Anterior cingulate cortex (tissue), 58 donors: ENCODE measurements at regions not wholly inside any gene's neighbourhood (a gene's known extent, or its start where the extent isn't known, plus 50 kb on each side); places are given as distances from the start of the nearest gene placed in this dataset.
"Not testable (repeated sequence)": the region's sequence is repeated elsewhere in the genome, so short reads cannot be mapped to it uniquely, and the experiment has no call there.

Experiments
- DNase-seq, 58 donors: peaks; one replicate each; lab custom pipeline; 2025; lab: John Stamatoyannopoulos, UW

DNA sequence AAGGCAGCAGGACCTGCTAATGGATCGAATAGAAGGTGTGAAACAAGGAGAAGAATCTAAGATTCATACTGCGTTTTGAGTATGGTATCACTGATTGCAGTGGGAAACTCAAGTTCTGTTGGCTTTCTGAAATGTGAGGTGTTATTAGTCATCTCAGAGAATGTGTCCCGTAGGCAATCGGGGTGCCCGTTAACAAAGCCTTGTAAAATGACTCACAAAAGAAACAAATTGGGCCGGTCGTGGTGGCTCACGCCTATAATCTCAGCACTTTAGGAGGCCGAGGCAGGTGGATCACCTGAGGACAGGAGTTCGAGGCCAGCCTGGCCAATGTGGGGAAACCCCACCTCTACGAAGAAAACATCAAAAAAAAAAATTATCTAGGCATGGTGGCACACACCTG lies 118.2 kb upstream of the C7orf33 start:
- no peak for DNase-seq

DNA sequence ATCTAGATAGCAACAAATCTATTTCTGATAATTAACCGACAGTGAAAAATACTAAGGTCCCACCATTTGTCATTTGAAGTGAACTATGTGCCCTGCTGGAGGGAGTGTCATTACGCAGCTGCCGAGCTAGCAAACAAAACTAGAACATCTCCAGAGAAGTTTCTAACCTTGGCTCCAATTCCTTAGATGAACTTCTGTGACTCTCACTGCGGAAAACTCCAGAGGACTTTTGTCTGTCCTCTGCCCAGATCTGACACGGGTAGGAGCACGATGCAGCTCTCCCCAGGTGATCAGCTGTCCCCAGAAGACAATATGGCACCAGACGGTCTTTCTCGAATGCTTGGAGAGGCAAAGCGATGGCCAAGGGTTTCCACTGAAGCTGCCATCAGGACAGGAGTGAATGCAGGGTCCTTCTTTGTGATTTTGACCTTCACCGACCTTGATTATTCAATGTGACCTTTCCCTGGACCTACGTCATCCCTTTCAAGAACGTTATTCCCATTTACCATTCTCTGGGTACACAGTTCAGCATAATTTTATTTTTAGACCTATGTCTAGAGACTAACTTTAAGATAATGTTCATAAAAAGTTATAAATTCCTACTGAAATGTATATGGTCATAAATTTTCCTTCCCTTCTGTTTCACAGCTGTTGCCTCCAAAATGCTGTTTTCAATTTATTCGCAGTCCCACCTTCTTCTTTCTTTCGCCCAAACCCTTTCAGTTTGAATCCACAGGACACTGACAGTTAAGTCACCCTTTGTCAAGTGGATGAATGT lies 116.7 kb upstream of the C7orf33 start:
- DNase-seq = no peak

DNA sequence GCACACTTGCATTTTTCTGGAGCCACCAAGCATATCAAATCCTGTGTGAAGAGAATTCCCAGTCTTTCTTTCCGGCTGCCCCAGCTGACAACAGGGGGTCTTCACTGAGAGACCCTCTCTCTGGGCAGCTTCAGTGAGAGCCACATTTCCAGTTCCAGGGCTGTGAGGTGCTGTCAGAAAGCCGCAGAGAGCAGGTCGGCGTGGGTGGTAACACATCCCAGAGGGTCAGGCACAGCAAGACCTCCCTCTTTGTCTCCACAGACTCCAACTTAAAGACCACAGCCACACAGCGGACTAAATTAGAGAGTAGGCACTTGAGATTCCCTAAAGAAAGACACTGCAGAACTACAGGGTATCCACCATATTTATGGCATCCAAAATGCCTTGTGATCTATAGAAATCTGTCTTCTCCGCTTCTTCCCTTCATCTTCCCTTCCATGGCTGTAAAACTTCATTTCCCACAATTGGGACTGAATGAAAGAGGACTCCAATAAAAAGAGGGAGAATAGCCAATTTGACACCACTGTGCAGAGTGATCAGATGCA lies 116.0 kb upstream of the C7orf33 start:
- no peak for DNase-seq

DNA sequence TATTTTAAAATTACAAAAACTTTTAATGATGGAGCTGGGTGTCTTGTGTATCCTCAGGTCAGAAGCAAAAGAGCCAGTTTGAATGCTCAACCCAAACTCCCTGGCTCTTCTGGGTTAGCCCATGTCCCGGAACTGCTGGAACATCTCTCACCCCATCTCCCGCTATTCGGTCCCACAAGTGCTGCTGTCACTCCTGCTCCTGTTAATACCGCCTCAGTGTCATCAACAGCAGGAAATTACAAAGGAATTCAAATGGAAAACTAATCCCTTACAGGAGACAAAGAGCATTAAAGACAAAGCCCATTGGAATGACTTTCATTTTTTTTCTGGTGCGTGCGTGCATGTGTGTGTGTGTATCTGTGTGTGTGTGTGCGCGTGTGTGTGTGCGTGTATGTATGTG lies 112.0 kb upstream of the C7orf33 start:
- no peak for DNase-seq

DNA sequence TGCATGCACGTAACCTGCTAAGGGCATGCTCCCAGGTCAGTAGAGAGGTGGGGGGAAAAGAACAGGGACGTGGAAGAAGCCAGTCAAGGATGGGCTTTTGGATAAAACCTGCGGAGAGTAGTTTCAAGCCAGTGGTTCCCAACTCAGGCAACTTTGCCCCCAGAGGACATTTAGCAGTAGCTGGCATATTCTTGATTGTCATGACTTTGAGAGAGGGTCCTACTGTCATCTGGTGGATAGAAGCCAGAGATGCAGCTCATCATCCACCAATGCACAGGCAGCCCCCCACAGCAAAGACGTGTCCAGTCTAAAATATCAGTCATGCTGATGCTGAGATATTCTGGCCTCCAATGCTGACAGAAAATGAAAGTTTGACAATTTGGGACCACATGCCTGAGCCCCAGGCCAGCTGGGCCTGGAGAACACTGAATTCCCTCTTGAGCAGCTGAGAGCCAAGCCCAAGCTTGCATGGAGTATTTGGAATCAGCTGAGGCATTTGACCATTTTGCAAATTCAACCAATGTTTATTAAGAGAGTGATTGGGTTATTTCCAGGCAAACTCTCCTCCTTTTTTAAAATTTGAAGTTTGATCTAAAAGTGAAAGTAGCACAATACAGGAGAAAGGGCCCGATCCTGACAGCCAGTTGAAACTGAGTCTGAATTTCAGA lies 110.0 kb upstream of the C7orf33 start:
- DNase-seq = no peak

DNA sequence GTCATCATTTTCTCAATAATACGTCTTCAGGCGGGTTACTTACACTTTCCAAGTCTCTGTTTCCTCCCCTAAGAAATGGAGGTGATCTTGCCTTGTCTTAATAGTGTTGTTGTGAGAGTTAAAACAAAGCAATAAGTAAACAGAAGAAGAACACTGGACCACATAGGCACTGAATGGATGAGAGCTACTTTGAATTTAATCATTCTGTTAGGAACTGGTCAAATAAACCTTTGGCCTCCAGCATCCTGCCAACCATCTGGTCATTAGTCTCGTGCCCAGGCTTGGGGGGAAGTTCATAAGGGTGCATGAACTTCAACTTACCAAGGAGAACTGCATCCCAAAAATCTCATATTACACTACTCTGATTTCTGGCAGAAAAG lies 109.4 kb upstream of the C7orf33 start:
- no peak for DNase-seq

DNA sequence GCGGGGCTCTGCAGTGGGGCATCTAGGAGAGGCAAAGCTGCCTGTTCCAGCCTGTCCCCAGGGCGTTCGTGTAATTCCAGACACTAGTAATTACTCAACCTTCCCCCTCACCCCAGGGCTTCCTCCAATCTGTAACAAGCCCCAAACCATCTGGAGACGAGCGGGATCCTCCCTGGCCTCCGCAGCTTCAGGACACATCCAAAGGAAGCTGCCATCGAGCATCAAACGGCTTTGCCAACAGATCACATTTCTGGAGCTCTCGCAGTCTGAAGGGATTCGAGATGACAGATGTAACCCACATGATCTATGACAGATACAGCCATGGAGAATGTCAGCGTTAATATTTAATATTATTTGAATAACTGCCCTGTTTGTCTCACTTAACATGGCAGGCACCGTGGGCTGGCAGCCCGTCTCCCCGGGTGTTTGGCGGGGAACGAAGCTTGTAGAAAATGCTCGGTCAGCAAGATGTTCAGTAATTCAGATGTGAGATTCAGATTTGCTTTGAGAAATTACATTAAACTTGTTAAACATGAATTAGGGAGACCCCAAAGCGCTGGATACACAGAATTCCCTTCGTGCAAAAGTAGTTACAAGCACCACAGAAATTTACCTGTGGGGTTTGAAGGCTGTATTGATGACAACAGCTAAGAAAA lies 108.5 kb upstream of the C7orf33 start:
- no peak for DNase-seq

DNA sequence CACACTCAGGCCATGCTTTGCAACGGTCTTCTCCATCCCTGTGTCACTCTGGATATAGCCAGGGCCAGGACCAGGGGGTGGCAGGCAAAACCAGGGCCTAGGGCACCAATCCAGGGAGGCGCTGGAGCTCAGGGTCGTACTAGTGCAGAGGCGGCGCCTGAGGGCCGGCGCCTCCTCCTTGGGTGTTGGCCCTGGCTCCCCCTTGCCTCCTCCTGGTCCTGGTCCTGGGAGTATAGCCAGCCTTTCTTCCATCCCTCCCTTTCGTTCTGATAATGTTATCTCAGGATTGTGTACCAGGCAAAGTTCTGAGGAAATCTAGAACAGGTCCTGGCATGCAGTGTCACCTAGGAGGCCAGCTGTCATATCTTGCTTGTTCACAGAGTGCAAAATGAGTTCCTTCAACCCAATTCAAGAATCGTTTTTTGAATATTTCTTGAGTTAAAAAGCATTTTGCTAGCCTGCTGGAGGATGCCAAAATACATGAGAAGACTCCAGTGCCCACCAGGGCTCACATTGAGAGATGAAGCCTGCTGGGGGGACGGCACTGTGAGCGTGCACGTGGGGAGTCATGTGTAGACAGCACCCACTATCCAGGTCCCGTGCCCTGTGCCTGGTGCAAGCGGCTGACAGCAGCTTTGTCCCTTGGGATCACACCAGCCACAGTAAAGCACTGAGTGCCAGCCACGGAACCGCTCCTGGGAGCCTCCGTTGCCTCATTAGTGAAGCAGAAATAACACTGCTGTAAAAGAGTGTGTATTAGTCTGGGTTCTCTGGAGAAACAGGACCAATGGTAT lies 106.9 kb upstream of the C7orf33 start:
- no peak for DNase-seq

DNA sequence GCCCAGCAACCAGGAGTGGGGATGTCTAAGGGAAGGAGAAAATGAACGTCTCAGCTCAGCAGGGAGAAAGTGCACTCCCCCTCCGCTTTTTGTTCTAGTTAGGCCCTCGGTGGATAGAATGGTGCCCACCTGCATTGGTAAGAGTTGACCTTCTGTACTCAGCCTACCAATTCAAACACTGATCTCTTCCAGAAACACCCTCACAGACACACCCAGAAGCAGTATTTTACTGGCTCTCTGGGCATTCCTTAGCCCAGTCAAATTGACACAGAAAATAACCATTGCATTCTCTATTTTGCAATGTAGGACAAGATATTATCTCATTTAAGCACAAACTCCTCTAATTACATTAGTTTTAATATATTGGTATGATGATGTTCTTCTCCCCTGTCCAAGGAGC lies 106.1 kb upstream of the C7orf33 start:
- no peak for DNase-seq

DNA sequence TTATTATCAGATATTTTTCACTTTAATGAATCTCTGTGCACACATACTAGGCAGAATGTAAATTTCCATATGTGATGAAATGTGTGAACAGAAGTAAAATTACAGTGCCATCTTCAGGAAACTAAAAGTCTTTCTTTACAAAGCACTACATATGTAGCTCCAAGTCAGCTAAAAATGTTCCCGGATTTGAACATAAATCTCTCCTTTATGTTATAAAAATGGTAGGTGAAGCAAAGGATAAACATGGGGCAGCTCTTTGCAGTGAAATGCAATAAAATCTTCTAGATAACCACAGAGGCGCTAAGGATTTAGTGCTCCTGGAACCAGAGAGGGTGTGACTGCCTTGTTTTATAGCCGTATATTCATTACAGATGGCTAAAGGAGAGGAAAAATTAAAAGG lies 104.9 kb upstream of the C7orf33 start:
- no peak for DNase-seq

DNA sequence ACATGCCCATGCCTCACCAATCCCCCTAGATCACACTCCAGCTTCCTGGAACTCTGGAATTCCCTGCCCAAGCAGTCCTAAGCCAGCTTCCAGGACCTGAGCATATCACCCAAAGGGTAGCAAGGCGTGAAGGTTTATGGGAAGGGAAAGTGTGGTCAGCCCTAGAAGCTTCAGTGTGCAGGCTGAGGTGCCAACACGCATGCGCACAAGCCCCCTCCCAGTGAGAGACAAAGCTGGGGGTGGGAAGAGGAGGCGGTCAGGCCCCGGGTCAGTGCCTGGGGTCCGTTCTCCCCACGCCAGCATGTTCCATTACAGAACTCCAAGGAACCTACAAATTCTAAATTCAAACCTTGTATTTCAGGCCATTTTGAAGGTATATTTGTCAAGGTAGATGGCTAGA lies 103.6 kb upstream of the C7orf33 start:
- DNase-seq = no peak

DNA sequence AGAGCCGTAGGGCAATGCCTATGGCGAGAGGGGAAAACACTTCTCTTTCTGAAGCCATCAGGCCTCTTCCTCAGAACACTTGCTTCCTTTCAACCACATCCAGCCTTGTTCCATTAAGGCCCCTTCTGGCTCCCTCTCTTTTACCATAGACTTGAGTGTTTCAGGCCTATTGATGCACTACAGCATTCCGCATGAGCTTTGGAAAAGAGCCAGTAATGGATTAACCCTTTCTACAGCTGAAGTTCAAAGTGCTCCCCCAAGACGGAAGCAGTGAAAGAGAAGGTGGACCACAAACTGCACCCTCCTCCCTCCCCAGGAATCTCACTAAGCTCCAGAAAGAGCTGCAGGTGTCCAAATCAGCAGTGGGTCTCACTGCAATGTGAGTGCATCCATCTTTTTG lies 102.7 kb upstream of the C7orf33 start:
- DNase-seq = no peak

DNA sequence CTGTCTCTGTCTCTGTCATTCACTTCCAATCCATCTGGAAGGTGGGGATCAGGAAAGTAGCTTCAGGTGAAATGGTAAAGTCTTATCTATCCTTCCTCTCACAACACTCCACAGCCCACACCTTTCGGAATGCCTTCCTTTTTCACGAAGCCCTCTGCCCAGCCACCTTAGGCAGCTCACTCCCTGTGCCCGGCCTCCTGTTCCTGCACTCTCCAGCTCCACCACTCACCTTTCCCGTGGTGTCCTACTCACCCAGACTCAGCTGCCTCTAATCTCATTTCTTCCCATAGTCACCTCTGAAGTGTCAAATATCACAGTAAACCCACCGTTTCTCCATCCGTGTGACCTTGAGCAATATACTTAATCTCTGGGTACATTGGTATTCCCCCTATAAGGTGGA lies 100.9 kb upstream of the C7orf33 start:
- no peak for DNase-seq

DNA sequence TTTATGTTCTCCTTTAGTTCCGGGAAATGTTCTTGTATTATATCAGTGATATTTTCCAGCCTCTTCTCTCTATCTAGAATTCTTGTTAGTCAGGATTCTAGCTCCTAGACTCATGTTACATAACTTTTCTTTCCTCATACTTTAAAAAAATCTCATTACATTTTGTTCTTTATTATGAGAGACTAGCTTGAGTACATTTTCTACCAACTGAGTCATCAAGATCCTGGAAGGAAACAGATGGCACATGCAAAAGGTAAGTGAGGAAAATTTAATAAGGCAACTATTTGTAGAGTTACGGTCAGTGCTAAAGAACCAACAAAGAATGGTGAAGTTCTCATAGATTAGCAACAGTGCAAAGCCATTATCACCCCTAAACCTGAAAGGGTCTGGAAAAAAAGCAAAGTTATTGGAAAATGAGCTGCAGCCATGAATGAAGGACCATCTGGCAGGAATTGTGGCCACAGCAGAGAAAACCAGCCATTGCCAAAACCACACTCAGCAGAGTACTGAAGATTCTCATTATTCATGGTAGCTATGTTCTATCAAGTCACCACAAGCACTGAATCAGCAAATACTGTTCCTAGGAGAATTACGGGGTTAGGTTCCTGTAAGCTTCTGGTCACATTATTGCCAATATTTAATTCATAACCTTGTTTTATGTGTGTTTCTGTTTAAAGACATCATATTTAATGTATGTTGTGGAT lies 98.3 kb upstream of the C7orf33 start:
- DNase-seq = no peak

DNA sequence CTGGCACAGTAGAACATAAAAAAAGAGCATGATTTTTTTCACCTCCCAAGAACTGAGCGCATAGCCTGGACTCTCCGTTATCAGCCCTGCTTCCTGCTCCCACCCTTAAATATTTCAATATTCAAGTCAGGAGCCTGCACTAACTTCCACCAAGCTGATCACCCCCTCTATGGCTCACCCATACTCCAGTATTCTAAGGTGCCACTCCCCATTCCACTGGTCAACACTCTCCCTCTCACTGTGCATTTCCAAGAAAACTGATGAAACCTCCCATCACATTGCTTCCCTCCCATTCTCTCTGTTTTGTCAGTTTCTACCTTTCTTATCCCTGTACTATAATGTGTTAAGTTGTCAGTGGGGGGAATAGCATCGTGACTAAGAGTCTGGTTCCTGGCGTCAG lies 95.0 kb upstream of the C7orf33 start:
- DNase-seq = no peak

DNA sequence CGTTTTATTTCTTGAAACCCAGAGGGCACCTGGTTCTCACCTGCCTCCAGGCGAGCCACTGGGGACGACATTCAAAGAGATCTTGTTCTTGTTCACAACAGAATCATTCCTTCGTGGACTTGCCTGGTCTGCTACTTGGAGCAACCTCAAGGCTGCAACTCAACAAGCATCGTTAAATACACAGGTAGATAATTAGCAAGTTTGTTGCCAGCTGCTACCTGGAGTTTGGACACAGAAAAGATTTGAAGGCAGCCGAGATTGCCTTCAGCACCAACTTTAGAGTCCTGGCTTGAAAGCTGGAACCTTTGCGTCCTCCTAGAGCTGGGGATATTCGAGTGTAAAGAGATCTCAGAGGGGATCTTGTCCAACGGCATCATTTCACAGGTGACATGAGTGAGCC lies 89.6 kb upstream of the C7orf33 start:
- no peak for DNase-seq

DNA sequence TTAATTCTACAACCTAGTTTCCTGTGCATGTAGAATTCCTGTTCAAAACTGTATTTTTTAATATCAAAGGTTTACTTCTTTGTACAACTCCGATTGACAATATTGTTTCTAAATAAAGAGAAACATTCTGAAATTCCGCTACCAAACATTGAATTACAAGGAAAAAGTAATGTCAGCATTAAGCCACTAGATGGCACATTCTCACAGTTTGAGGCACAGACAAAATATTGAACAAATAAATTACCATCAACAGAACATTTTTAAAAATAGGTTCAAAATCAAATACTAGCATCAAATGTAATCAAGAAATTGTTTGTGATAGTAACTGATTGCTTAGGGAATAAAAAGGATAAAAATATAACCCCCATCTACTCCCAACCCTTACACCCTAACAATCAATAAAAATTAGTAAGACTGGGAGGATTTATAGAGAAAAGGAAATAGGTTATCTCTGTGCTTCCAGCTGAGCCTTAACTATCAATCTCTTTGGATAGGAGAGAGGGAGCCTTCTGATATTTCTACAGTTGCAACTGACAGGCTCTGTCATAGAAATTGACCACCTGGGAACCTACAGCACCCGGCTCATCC lies 86.6 kb upstream of the C7orf33 start:
- no peak for DNase-seq

DNA sequence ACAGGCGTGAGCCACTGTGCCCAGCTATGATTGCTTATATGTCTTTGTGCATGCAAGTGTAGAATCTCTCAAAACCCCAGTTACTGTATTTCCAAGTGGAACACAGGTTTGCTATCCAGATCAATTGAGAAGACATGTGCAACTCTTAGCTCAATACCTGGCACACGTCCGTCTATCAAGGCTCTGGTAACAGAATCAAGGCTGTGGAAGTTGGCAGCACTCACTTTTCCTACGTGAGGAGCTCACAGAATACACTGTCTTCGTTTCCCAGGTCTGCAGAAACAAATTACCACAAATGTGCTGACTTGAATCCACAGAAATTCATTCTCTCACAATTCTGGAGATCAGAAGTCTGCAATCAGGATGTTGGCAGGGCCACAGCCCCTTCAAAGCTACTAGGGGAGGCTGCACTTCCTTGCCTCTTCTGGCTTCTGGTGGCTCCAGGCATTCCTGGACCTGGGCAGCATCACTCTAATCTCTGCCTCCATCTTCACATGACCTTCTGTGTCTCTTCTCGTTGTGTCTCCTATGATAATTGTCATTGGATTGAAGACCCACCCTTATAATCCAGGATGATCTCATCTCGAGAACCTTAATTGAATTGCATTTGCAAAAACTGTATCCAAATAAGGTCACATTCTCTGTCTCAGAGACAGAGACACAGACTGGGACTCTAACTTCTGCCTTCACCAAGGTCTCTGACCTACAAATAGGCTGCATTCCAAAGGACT lies 84.8 kb upstream of the C7orf33 start:
- no peak for DNase-seq

DNA sequence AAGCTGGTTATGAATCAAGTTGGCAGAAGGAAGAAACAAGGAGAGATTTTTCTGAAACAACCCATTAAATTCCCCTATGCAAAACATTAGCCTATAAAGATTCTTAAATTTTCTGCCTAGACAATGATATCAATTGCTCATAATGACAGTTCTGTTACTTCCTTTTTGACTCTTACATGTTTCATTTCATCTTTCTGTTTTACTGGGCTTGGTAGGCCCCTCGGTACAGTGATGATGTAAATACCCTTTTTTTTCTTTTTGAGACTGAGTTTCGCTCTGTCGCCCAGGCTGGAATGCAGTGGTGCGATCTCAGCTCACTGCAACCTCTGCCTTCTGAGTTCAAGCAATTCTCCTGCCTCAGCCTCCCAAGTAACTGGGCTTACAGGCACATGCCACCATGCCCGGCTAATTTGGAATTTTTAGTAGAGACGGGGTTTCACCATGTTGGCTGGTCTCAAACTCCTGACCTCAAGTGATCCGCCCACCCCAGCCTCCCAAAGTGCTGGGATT lies 83.4 kb upstream of the C7orf33 start:
- not testable (repeated sequence) for DNase-seq
